ACHN (cell line): ENCODE measurements at regions not wholly inside any gene's neighbourhood (a gene's known extent, or its start where the extent isn't known, plus 50 kb on each side); places are given as distances from the start of the nearest gene placed in this dataset.

ENCODE experiments used
- DNase-seq: peaks from one replicate; pipeline ENCODE4 v3.0.0-alpha.2; 2015
- in situ Hi-C: cut with HindIII; loops from 2 replicates; pipeline ENCODE4 v1.10.0; 2017; ENCODE audit warnings: low sequenced_read_pairs, low pct_ligation_motif_present, low pct_unique_long_range_greater_than_20kb

GRCh38 chr2:37826611-37827010, 98.5 kb upstream of the RMDN2 start:
- in situ Hi-C loops = loop anchor here (25.0 kb wide), 1 partner anchor 414 kb away; no protein-coding TSS in a partner anchor
- no peak for DNase-seq

- no peak for DNase-seq
- in situ Hi-C loops = loop anchor here (25.0 kb wide), 1 partner anchor 415 kb away; no protein-coding TSS in a partner anchor
Observed at GRCh38 chr2:37827455-37827854, 97.6 kb upstream of the RMDN2 start.

- in situ Hi-C loops = loop anchor here (25.0 kb wide), 1 partner anchor 416 kb away; no protein-coding TSS in a partner anchor
- DNase-seq = peak; percentile 57
Observed at GRCh38 chr2:37827911-37828511, 97.1 kb upstream of the RMDN2 start.

- DNase-seq = peak; percentile 5
Observed at GRCh38 chr2:37829202-37829601, 95.9 kb upstream of the RMDN2 start.

GRCh38 chr2:37829616-37830395, 95.3 kb upstream of the RMDN2 start:
- in situ Hi-C loops = loop anchor here (25.0 kb wide), 1 partner anchor 418 kb away; no protein-coding TSS in a partner anchor
- DNase-seq = no peak

More at GRCh38 chr2:37829202-37829601, 95.9 kb upstream of the RMDN2 start:
- in situ Hi-C loops = loop anchor here (25.0 kb wide), 1 partner anchor 417 kb away; no protein-coding TSS in a partner anchor

DNA sequence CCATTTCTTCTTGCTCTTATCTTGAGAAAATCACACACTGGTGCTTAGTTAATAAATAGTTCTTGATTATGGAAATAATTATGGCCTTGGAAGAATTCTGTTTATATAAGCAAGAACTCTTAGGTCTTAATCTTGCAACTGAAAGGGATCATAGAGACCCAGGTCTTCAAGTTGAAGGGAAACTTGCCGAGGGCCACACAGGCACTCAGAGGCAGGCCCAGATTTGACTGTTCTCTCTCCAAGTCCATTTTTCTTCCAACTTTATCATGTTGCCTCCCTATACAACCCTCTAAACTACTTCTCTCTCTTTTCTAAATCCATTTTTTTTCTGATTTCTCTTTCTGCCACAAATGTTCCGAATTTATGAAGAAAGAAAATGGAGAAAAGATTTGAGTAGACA, 94.5 kb upstream of the RMDN2 start:
- no peak for DNase-seq
- in situ Hi-C loops = loop anchor here (25.0 kb wide), 1 partner anchor 418 kb away; no protein-coding TSS in a partner anchor

DNA sequence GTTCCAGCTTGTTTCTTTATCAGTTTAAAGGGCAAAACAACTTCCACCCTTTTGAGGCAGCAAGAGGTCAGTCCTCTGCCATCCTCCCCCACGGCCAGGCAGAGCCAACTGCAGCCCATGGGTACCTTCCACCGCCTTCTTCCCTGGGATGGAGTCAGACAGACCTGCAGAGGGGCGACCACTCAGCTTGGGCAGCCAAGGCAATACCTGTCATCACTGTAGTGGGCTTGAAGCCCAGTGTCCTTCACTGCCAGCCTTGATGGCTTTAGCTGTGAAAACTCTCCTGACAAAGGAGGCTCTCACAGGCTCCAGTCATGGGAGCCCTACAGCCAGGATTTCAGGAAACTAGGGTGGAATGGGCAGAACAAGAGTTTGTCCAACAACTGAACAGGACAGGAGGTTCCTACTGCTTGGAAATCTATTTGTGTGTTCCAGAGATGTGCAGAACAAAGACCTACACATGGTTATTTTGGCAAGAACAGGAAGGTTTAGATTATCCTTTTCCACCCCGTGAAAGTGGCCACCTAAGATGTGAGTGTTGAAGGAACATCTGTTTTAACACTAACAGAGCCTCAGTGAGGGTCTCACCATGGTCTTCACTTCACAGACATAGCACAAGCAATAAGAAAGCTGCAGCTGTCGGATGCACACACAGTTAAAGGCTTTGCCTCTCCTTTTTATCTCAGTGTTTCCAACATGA, 93.9 kb upstream of the RMDN2 start:
- in situ Hi-C loops = loop anchor here (25.0 kb wide), 1 partner anchor 419 kb away; no protein-coding TSS in a partner anchor
- DNase-seq = no peak

DNA sequence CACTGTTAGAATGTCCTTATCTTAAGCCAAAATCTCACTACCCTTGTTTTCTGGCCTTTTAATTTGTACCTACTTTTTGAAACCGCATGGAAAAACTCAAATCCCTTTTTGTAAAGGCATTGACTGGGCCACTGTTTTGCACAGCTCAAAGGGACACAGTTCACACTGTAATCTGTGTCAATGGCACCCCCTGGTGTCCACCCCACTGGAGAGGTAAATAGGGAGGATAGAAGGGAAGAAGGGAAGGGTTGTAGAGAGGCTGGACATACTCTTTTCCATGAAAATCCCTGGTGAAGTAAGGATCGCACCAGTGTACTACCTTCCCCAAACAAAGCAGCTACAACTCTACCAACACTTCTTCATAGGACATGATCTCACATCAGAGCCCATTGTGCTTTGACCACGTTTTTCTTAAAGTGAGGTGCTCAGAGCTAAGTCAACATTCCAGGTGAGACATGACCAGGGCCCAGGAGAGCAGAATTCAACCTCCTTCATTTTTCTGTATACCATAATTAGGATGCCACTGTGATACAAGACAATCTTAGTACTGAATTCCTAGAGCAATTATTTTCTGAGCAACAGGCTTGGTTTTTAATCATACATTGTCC, 92.4 kb upstream of the RMDN2 start:
- peak; percentile 88 for DNase-seq
- in situ Hi-C loops = loop anchor here (25.0 kb wide), 1 partner anchor 420 kb away; no protein-coding TSS in a partner anchor

DNA sequence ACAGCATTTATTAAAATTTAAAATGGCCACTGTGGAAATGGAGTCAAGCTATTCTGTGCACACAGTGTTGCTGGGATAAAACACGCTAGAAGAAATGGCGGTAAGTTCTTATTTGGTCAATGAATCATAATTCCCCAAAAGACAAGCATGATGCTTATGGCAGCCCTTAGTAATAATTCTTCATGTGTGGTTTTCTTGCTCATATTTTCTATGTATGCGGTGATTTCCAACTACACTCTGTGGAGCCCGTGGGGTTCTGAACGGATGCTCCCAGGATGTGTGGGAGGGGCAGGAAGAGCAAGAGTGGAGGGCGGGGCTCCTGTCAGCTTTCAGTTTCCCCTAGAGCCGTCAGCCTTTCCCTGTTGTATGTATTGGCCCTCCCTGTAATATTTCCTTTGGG, 91.7 kb upstream of the RMDN2 start:
- in situ Hi-C loops = loop anchor here (25.0 kb wide), 1 partner anchor 421 kb away; no protein-coding TSS in a partner anchor

GRCh38 chr2:37836270-37836669, 88.8 kb upstream of the RMDN2 start:
- DNase-seq = no peak
- in situ Hi-C loops = loop anchor here (25.0 kb wide), 1 partner anchor 424 kb away; no protein-coding TSS in a partner anchor

More for the DNA sequence above, 91.7 kb upstream of the RMDN2 start:
- DNase-seq = no peak

GRCh38 chr2:37836711-37837110, 88.4 kb upstream of the RMDN2 start:
- DNase-seq = no peak
- in situ Hi-C loops = loop anchor here (25.0 kb wide), 1 partner anchor 424 kb away; no protein-coding TSS in a partner anchor

- in situ Hi-C loops = loop anchor here (25.0 kb wide), 1 partner anchor 425 kb away; no protein-coding TSS in a partner anchor
- DNase-seq = no peak
Observed at GRCh38 chr2:37837628-37838328, 87.3 kb upstream of the RMDN2 start.

DNA sequence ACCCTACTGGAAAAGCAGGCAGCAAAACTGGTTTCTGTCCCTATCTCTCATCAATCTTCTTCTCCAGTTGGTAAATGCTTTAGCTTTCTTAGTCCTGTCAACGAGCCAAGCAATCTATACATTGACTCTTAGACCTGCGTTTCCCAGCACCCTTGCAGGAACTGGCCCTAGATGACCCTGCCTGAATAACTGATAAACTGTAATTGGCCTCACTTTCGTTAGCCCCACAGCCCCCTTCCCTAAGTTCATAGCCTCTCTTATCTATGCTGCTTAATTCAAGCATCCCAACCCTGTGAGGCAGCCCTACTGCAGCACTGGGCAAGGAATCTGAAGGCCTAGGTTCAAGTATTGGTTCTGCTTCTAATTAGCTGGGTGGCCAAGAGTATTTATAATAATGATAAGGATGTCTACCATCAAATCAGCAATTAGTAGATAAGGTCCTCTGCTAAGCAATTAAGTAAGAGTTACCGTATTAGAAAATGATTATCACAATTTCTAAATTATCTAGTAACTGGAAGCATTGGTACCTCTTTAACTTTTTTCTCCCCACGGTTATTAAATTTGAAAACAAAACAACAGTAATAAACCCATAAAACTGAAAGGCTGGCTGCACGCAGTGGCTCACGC, 86.4 kb upstream of the RMDN2 start:
- no peak for DNase-seq
- in situ Hi-C loops = loop anchor here (25.0 kb wide), 1 partner anchor 426 kb away; no protein-coding TSS in a partner anchor

GRCh38 chr2:37839991-37840390, 85.1 kb upstream of the RMDN2 start:
- in situ Hi-C loops = loop anchor here (25.0 kb wide), 1 partner anchor 428 kb away; no protein-coding TSS in a partner anchor
- no peak for DNase-seq

- in situ Hi-C loops = loop anchor here (25.0 kb wide), 1 partner anchor 431 kb away; no protein-coding TSS in a partner anchor
- DNase-seq = no peak
Observed at GRCh38 chr2:37842732-37843440, 82.2 kb upstream of the RMDN2 start.

- DNase-seq = no peak
- in situ Hi-C loops = loop anchor here (25.0 kb wide), 1 partner anchor 431 kb away; no protein-coding TSS in a partner anchor
Observed at GRCh38 chr2:37843556-37843955, 81.5 kb upstream of the RMDN2 start.
